DND-41 (cell line): ENCODE measurements at regions not wholly inside any gene's neighbourhood (a gene's known extent, or its start where the extent isn't known, plus 50 kb on each side); places are given as distances from the start of the nearest gene placed in this dataset.

Source experiments
- ATAC-seq: fragments of 200-7000 bp; cut with Tn5 transposase; 3 replicates; pipeline ENCODE4 v1.9.1; 2021; ENCODE audit warnings: low read depth; ENCODE audit not compliant: insufficient read depth
- DNase-seq: peaks from one replicate; pipeline ENCODE4 v3.0.0-alpha.2; 2020
- H2AFZ ChIP-seq: 2 replicates; pipeline ENCODE4 v1.6.0; 2012; ENCODE audit warnings: low read depth, low read length
- H3K27ac ChIP-seq: 2 replicates; pipeline ENCODE4 v1.5.1; 2012; ENCODE audit warnings: low read length, inconsistent platforms
- H3K27me3 ChIP-seq: fragments of 200-600 bp; sonication (generic); 2 replicates; pipeline ENCODE4 v1.6.0; 2012; ENCODE audit warnings: low read length, mild to moderate bottlenecking, inconsistent platforms; ENCODE audit not compliant: insufficient read depth, poor library complexity
- H3K36me3 ChIP-seq: 2 replicates; pipeline ENCODE4 v1.5.1; 2012; ENCODE audit warnings: low read length, inconsistent platforms; ENCODE audit not compliant: insufficient read depth
- H3K4me1 ChIP-seq: 2 replicates; pipeline ENCODE4 v1.5.1; 2012; ENCODE audit warnings: mild to moderate bottlenecking, low read length; ENCODE audit not compliant: insufficient read depth
- H3K4me2 ChIP-seq: 2 replicates; pipeline ENCODE4 v1.6.0; 2012; ENCODE audit warnings: mild to moderate bottlenecking, moderate library complexity, low read length, inconsistent platforms; ENCODE audit not compliant: insufficient read depth
- H3K4me3 ChIP-seq, 2 experiments: fragments of 200-600 bp in 1 of 2; shearing (Covaris generic) in 1 of 2; 2 replicates each; pipeline ENCODE4 v1.5.1; 2012 to 2016; ENCODE audit warnings: inconsistent platforms in 2 of 2, low read length in 2 of 2, mild to moderate bottlenecking in 2 of 2, low read depth in 1 of 2, moderate library complexity in 1 of 2
- H3K79me2 ChIP-seq: 2 replicates; pipeline ENCODE4 v1.6.0; 2012; ENCODE audit warnings: low read length, inconsistent platforms; ENCODE audit not compliant: insufficient read depth
- H3K9ac ChIP-seq: 2 replicates; pipeline ENCODE4 v1.6.0; 2012; ENCODE audit warnings: low read depth, mild to moderate bottlenecking, inconsistent platforms, low read length, moderate library complexity
- H3K9me3 ChIP-seq: 2 replicates; pipeline ENCODE4 v1.5.1; 2012; ENCODE audit warnings: low read length, moderate library complexity, mild to moderate bottlenecking, inconsistent platforms; ENCODE audit not compliant: insufficient read depth, severe bottlenecking
- H4K20me1 ChIP-seq: 2 replicates; pipeline ENCODE4 v1.6.0; 2012; ENCODE audit warnings: low read length; ENCODE audit not compliant: insufficient read depth
- CTCF ChIP-seq: IDR thresholded peaks from 2 replicates; pipeline ENCODE4 v1.5.1; 2012; ENCODE audit warnings: borderline replicate concordance, low read length, moderate library complexity, mild to moderate bottlenecking; ENCODE audit not compliant: poor library complexity, severe bottlenecking; ENCODE audit errors: extremely low read depth
- EZH2 ChIP-seq: IDR thresholded peaks from 3 replicates; pipeline ENCODE4 v1.6.1; 2012; ENCODE audit warnings: borderline replicate concordance, low read depth, mild to moderate bottlenecking, moderate library complexity, low read length, inconsistent platforms; ENCODE audit not compliant: severe bottlenecking

- no peak for DNase-seq
- no peak overlapping the region for H3K4me2 ChIP-seq
- H3K4me3 ChIP-seq, result no peak overlapping the region
- TF ChIP-seq CTCF (no peak), EZH2 (no peak)
- no peak overlapping the region for H3K27ac ChIP-seq
- H3K4me1 ChIP-seq, result no peaks in the 10 kb centered on the region
- no peak overlapping the region for H3K9ac ChIP-seq
- no peak for ATAC-seq
- H3K27me3 ChIP-seq, result no peaks in the 10 kb centered on the region
- H3K9me3 ChIP-seq, result no peaks in the 10 kb centered on the region
- H3K36me3 ChIP-seq, result no peaks in the 10 kb centered on the region
- no peaks in the 10 kb centered on the region for H3K79me2 ChIP-seq
- H4K20me1 ChIP-seq, result no peaks in the 10 kb centered on the region
- no peak overlapping the region for H2AFZ ChIP-seq
Observed at GRCh38 chr2:51344886-51345285, 313.0 kb upstream of the NRXN1 start.

GRCh38 chr2:51335087-51336058 lies 303.4 kb upstream of the NRXN1 start:
- Histone ChIP-seq H2AFZ (no peak overlapping the region), H3K9ac (no peak overlapping the region), H3K79me2 (no peaks in the 10 kb centered on the region), H3K4me1 (no peaks in the 10 kb centered on the region), H3K27ac (no peak overlapping the region), H3K36me3 (no peaks in the 10 kb centered on the region), H3K9me3 (no peaks in the 10 kb centered on the region), H3K4me2 (no peak overlapping the region), H4K20me1 (no peaks in the 10 kb centered on the region), H3K27me3 (no peaks in the 10 kb centered on the region), H3K4me3 (no peak overlapping the region)
- DNase-seq (no peak), ATAC-seq (no peak)
- no peak for TF ChIP-seq CTCF

GRCh38 chr2:51329512-51329911 lies 297.6 kb upstream of the NRXN1 start:
- Histone ChIP-seq H3K9ac (no peak overlapping the region), H3K9me3 (no peaks in the 10 kb centered on the region), H3K79me2 (no peaks in the 10 kb centered on the region), H3K27ac (no peak overlapping the region), H4K20me1 (no peaks in the 10 kb centered on the region), H3K4me1 (no peaks in the 10 kb centered on the region), H3K4me3 (no peak overlapping the region), H3K27me3 (no peaks in the 10 kb centered on the region), H3K36me3 (no peaks in the 10 kb centered on the region), H3K4me2 (no peak overlapping the region), H2AFZ (no peak overlapping the region)
- DNase-seq (no peak), ATAC-seq (no peak)
- TF ChIP-seq CTCF (no peak), EZH2 (no peak)
